ENCODE measurements at regions not wholly inside any gene's neighbourhood (a gene's known extent, or its start where the extent isn't known, plus 50 kb on each side); places are given as distances from the start of the nearest gene placed in this dataset.

DNA sequence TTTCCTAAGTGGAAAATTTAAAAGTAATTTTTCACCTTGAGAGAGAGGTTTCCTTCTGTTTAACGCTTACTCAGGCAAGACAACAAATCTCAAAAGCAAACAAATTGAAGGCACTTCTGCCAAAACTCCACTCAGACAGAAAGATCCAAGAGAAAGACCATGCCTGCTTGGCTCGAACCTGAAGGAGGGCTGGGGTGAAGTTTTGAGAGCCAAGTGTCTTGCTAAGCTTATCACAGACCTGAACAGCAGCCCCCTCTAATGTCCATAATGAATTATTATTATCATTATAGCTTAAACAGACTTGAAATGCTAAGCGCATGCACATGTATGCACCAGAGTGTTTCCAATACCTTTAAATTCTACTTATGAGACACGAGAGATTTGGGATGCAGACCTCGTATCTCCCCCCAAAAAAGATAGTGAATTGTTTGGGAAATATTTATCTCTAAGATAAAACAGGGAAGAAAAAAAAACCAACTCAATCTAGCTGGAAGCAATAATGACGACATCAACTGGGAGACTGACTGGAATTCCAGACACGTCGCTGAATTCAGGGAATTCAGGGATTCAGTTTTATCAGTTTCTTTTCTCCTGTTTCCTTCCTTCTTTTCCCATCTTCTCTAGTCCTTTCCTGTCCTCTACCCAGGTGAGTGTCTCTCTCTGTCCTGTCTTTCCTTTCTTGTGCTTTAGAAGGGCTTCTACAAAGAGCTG lies 473.2 kb downstream of the RBFOX1 start:
- Histone ChIP-seq H3K4me2 (ENCODE audit: low read length) (no peak overlapping the region), H2AFZ (ENCODE audit: insufficient read depth, low read length, poor library complexity) (no peak overlapping the region), H3K79me2 (ENCODE audit: control insufficient read depth, insufficient read depth, low read length, poor library complexity) (no peaks in the 10 kb centered on the region), H3K18ac (ENCODE audit: low read length) (no peak overlapping the region), H2AK5ac (ENCODE audit: low read length) (no peak overlapping the region), H2BK12ac (ENCODE audit: low read length) (no peak overlapping the region), H3K79me1 (ENCODE audit: low read length) (no peaks in the 10 kb centered on the region), H4K12ac (ENCODE audit: low read depth, low read length) (no peak overlapping the region), H2BK5ac (ENCODE audit: low read depth, low read length, poor library complexity) (no peak overlapping the region), H4K8ac (ENCODE audit: low read depth, low read length) (no peak overlapping the region), H3K9ac (ENCODE audit: low read length) (no peak overlapping the region), H3K9me3 (ENCODE audit: insufficient read depth, low read depth, low read length) (no peaks in the 10 kb centered on the region), H3K14ac (ENCODE audit: low read length) (no peak overlapping the region), H2BK120ac (ENCODE audit: insufficient read depth, low read length, poor library complexity) (no peak overlapping the region), H3K23ac (ENCODE audit: low read length) (no peak overlapping the region), H3K4me3 (ENCODE audit: low read depth, low read length) (no peak overlapping the region), H3K27ac (ENCODE audit: low read depth, low read length) (no peak overlapping the region), H4K91ac (ENCODE audit: low read depth, low read length) (no peak overlapping the region), H3K36me3 (ENCODE audit: control insufficient read depth in 1 of 2, insufficient read depth in 2 of 2, low read length in 2 of 2) (no peaks in the 10 kb centered on the region), H3K27me3 (ENCODE audit: insufficient read depth, low read length) (no peaks in the 10 kb centered on the region), H3K4me1 (ENCODE audit: control insufficient read depth in 1 of 2, insufficient read depth in 2 of 2, low read length in 2 of 2) (no peaks in the 10 kb centered on the region), H3K4ac (ENCODE audit: low read depth, low read length) (no peak overlapping the region)
- WGBS (ENCODE audit: extremely low coverage, insufficient coverage, insufficient read length): no CpG with 5 or more reads among the region's 8 CpGs
- DNase-seq: no peak

- no peak for DNase-seq
- Histone ChIP-seq H3K9me3 (ENCODE audit: insufficient read depth, low read depth, low read length) (no peaks in the 10 kb centered on the region), H2AK5ac (ENCODE audit: low read length) (no peak overlapping the region), H3K27me3 (ENCODE audit: insufficient read depth, low read length) (no peaks in the 10 kb centered on the region), H2AFZ (ENCODE audit: insufficient read depth, low read length, poor library complexity) (no peak overlapping the region), H4K91ac (ENCODE audit: low read depth, low read length) (no peak overlapping the region), H3K18ac (ENCODE audit: low read length) (no peak overlapping the region), H3K4me3 (ENCODE audit: low read depth, low read length) (no peak overlapping the region), H2BK120ac (ENCODE audit: insufficient read depth, low read length, poor library complexity) (no peak overlapping the region), H2BK5ac (ENCODE audit: low read depth, low read length, poor library complexity) (peak overlapping the region; percentile 21), H3K9ac (ENCODE audit: low read length) (no peak overlapping the region), H3K4me2 (ENCODE audit: low read length) (no peak overlapping the region), H3K4ac (ENCODE audit: low read depth, low read length) (no peak overlapping the region), H3K36me3 (ENCODE audit: control insufficient read depth in 1 of 2, insufficient read depth in 2 of 2, low read length in 2 of 2) (no peaks in the 10 kb centered on the region), H3K14ac (ENCODE audit: low read length) (no peak overlapping the region), H4K12ac (ENCODE audit: low read depth, low read length) (no peak overlapping the region), H2BK12ac (ENCODE audit: low read length) (no peak overlapping the region), H3K27ac (ENCODE audit: low read depth, low read length) (no peak overlapping the region), H3K79me2 (ENCODE audit: control insufficient read depth, insufficient read depth, low read length, poor library complexity) (no peaks in the 10 kb centered on the region), H3K23ac (ENCODE audit: low read length) (no peak overlapping the region), H3K79me1 (ENCODE audit: low read length) (no peaks in the 10 kb centered on the region), H3K4me1 (ENCODE audit: control insufficient read depth in 1 of 2, insufficient read depth in 2 of 2, low read length in 2 of 2) (no peaks in the 10 kb centered on the region), H4K8ac (ENCODE audit: low read depth, low read length) (no peak overlapping the region)
- WGBS (ENCODE audit: extremely low coverage, insufficient coverage, insufficient read length): no CpG with 5 or more reads among the region's 10 CpGs
These were observed 472.1 kb downstream of the RBFOX1 start for GRCh38 chr16:7804635-7805195.

GRCh38 chr16:7792346-7792745 lies 459.7 kb downstream of the RBFOX1 start:
- Histone ChIP-seq H2AFZ (ENCODE audit: insufficient read depth, low read length, poor library complexity) (no peak overlapping the region), H3K4ac (ENCODE audit: low read depth, low read length) (no peak overlapping the region), H3K4me3 (ENCODE audit: low read depth, low read length) (no peak overlapping the region), H4K8ac (ENCODE audit: low read depth, low read length) (no peak overlapping the region), H3K9ac (ENCODE audit: low read length) (no peak overlapping the region), H3K27ac (ENCODE audit: low read depth, low read length) (no peak overlapping the region), H4K12ac (ENCODE audit: low read depth, low read length) (no peak overlapping the region), H2BK12ac (ENCODE audit: low read length) (no peak overlapping the region), H2BK5ac (ENCODE audit: low read depth, low read length, poor library complexity) (no peak overlapping the region), H3K36me3 (ENCODE audit: control insufficient read depth in 1 of 2, insufficient read depth in 2 of 2, low read length in 2 of 2) (no peaks in the 10 kb centered on the region), H3K79me1 (ENCODE audit: low read length) (no peaks in the 10 kb centered on the region), H3K4me2 (ENCODE audit: low read length) (no peak overlapping the region), H3K79me2 (ENCODE audit: control insufficient read depth, insufficient read depth, low read length, poor library complexity) (no peaks in the 10 kb centered on the region), H2AK5ac (ENCODE audit: low read length) (no peak overlapping the region), H3K23ac (ENCODE audit: low read length) (no peak overlapping the region), H3K18ac (ENCODE audit: low read length) (no peak overlapping the region), H4K91ac (ENCODE audit: low read depth, low read length) (no peak overlapping the region), H3K14ac (ENCODE audit: low read length) (no peak overlapping the region), H3K27me3 (ENCODE audit: insufficient read depth, low read length) (no peaks in the 10 kb centered on the region), H3K4me1 (ENCODE audit: control insufficient read depth in 1 of 2, insufficient read depth in 2 of 2, low read length in 2 of 2) (no peaks in the 10 kb centered on the region), H3K9me3 (ENCODE audit: insufficient read depth, low read depth, low read length) (no peaks in the 10 kb centered on the region), H2BK120ac (ENCODE audit: insufficient read depth, low read length, poor library complexity) (no peak overlapping the region)
- no peak for DNase-seq
- WGBS (ENCODE audit: extremely low coverage, insufficient coverage, insufficient read length): no CpG with 5 or more reads among the region's 4 CpGs

DNA sequence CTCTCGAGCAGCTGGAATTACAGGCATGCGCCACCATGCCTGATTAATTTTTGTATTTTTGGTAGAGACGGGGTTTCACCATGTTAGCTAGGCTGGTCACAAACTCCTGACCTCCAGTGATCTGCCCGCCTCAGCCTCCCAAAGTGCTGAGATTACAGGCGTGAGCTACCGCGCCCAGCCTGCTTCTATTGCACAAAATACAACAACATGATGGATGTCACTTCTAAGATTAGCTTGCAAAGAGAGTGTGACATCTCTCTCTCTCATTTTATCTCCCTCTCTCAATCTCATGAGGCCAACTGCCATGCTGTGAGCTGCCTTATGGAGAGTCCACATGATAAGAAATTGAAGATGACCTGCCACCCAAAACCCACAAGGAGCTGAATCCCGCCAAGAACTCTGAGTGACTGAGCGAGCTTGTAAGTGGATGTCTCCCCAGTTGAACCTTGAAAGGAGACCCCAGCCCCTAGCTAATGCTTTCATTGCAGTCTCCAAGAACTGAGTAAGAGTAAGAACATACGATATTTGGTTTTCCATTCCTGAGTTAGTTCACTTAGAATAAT lies 458.5 kb downstream of the RBFOX1 start:
- Histone ChIP-seq H3K4me1 (ENCODE audit: control insufficient read depth in 1 of 2, insufficient read depth in 2 of 2, low read length in 2 of 2) (no peaks in the 10 kb centered on the region), H2BK120ac (ENCODE audit: insufficient read depth, low read length, poor library complexity) (no peak overlapping the region), H2AFZ (ENCODE audit: insufficient read depth, low read length, poor library complexity) (no peak overlapping the region), H3K36me3 (ENCODE audit: control insufficient read depth in 1 of 2, insufficient read depth in 2 of 2, low read length in 2 of 2) (no peaks in the 10 kb centered on the region), H3K79me2 (ENCODE audit: control insufficient read depth, insufficient read depth, low read length, poor library complexity) (no peaks in the 10 kb centered on the region), H2BK12ac (ENCODE audit: low read length) (no peak overlapping the region), H3K4me2 (ENCODE audit: low read length) (no peak overlapping the region), H3K4me3 (ENCODE audit: low read depth, low read length) (no peak overlapping the region), H3K79me1 (ENCODE audit: low read length) (no peaks in the 10 kb centered on the region), H3K27ac (ENCODE audit: low read depth, low read length) (no peak overlapping the region), H3K27me3 (ENCODE audit: insufficient read depth, low read length) (no peaks in the 10 kb centered on the region), H3K4ac (ENCODE audit: low read depth, low read length) (no peak overlapping the region), H4K12ac (ENCODE audit: low read depth, low read length) (no peak overlapping the region), H4K8ac (ENCODE audit: low read depth, low read length) (no peak overlapping the region), H3K18ac (ENCODE audit: low read length) (no peak overlapping the region), H3K23ac (ENCODE audit: low read length) (no peak overlapping the region), H3K9ac (ENCODE audit: low read length) (no peak overlapping the region), H4K91ac (ENCODE audit: low read depth, low read length) (no peak overlapping the region), H2BK5ac (ENCODE audit: low read depth, low read length, poor library complexity) (no peak overlapping the region), H3K9me3 (ENCODE audit: insufficient read depth, low read depth, low read length) (no peaks in the 10 kb centered on the region), H2AK5ac (ENCODE audit: low read length) (no peak overlapping the region), H3K14ac (ENCODE audit: low read length) (no peak overlapping the region)
- DNase-seq: no peak
- no CpG with 5 or more reads among the region's 10 CpGs for WGBS (ENCODE audit: extremely low coverage, insufficient coverage, insufficient read length)

Data from trophoblast cell (in vitro differentiated cells and primary cell).